AG04449 (cell line): ENCODE measurements at regions not wholly inside any gene's neighbourhood (a gene's known extent, or its start where the extent isn't known, plus 50 kb on each side); places are given as distances from the start of the nearest gene placed in this dataset.

Experiments
- CTCF ChIA-PET: fragments of 350-600 bp; formaldehyde crosslinking; extraction: SDS; loops from one replicate; lab custom pipeline; 2021; ENCODE audit warnings: antibody characterized with exemption; lab: Yijun Ruan, JAX
- POLR2A ChIA-PET: fragments of 400-600, 350-600 bp; formaldehyde crosslinking; extraction: SDS; loops from one replicate; lab custom pipeline; 2020; ENCODE audit warnings: antibody characterized with exemption, inconsistent platforms; lab: Yijun Ruan, JAX
- DNase-seq: peaks from one replicate; pipeline ENCODE4 v3.0.0-alpha.2; 2010; ENCODE audit warnings: low read depth, low spot score
- H3K4me3 ChIP-seq: 2 replicates; pipeline ENCODE4 v1.5.1; 2011; ENCODE audit warnings: low read depth, mild to moderate bottlenecking, control low read depth, low read length
- TF ChIP-seq, protein P1 (sequence below): IDR thresholded peaks from one replicate; pipeline ENCODE4 v1.5.1; 2011; ENCODE audit warnings: mild to moderate bottlenecking, moderate library complexity, low read length, control low read depth, inconsistent platforms; ENCODE audit not compliant: insufficient read depth; ENCODE audit errors: missing control alignments

DNA sequence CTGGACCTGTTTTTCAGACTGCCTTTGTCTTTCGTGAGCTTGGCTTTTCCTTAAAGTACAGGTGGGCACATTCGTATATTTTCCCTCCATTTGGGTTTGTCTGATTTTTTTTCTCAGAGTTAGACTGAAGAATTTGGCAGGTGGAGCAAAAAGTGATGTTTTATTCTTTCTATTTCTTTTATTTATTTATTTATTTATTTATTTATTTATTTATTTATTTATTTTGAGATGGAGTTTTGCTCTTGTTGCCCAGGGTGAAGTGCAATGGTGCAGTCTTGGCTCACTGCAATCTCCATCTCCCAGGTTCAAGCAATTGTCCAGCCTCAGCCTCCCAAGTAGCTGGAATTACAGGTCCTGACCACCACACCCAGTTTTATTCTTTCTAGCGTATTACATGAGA is 1805.1 kb upstream of the WWC1 start:
- no peak for DNase-seq
- TF ChIP-seq, protein P1, sequence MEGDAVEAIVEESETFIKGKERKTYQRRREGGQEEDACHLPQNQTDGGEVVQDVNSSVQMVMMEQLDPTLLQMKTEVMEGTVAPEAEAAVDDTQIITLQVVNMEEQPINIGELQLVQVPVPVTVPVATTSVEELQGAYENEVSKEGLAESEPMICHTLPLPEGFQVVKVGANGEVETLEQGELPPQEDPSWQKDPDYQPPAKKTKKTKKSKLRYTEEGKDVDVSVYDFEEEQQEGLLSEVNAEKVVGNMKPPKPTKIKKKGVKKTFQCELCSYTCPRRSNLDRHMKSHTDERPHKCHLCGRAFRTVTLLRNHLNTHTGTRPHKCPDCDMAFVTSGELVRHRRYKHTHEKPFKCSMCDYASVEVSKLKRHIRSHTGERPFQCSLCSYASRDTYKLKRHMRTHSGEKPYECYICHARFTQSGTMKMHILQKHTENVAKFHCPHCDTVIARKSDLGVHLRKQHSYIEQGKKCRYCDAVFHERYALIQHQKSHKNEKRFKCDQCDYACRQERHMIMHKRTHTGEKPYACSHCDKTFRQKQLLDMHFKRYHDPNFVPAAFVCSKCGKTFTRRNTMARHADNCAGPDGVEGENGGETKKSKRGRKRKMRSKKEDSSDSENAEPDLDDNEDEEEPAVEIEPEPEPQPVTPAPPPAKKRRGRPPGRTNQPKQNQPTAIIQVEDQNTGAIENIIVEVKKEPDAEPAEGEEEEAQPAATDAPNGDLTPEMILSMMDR = no peak
- ChIA-PET POLR2A (no interaction called here), CTCF (no interaction called here)
- no peak overlapping the region for H3K4me3 ChIP-seq

GRCh38 chr5:166488560-166488959 is 1802.9 kb upstream of the WWC1 start:
- ChIA-PET CTCF (no interaction called here), POLR2A (no interaction called here)
- TF ChIP-seq, protein P1 = no peak
- no peak for DNase-seq
- no peak overlapping the region for H3K4me3 ChIP-seq

- DNase-seq = no peak
- POLR2A ChIA-PET = no interaction called here
- H3K4me3 ChIP-seq = no peak overlapping the region
- TF ChIP-seq, protein P1 = no peak
- CTCF ChIA-PET = no interaction called here
Measured at GRCh38 chr5:166493040-166493439, 1798.4 kb upstream of the WWC1 start.

GRCh38 chr5:166493612-166494011 is 1797.8 kb upstream of the WWC1 start:
- no peak overlapping the region for H3K4me3 ChIP-seq
- no peak for DNase-seq
- TF ChIP-seq, protein P1 = no peak
- ChIA-PET CTCF (no interaction called here), POLR2A (no interaction called here)

DNA sequence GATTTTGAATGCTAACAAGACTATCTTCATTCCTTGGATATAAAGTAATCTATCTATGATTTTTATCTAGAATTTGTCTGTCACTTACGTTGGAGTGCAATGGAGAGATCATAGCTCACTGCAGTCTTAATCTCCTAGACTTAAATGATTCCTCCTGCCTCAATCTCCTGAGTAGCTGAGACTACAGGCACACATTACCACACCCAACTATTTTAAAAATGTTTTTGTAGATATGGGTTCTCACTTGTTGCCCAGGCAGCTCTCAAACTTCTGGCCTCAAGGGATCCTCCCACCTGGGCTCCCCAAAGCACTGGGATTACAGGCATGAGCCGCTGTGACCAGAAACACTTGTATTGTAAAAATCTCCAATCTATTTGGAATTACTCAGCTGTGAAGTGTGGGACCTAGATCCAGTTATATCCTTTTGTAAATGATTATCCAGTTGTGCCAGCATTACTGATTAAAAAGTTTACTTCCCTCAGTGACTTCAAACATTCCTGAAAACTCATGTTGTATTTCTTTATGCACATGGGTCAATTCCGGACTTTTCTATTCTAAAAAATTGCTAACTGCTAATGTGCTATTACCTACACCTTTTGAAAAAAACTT is 1793.8 kb upstream of the WWC1 start:
- TF ChIP-seq, protein P1 = no peak
- CTCF ChIA-PET = no interaction called here
- DNase-seq = no peak
- POLR2A ChIA-PET = no interaction called here
- H3K4me3 ChIP-seq = no peak overlapping the region

DNA sequence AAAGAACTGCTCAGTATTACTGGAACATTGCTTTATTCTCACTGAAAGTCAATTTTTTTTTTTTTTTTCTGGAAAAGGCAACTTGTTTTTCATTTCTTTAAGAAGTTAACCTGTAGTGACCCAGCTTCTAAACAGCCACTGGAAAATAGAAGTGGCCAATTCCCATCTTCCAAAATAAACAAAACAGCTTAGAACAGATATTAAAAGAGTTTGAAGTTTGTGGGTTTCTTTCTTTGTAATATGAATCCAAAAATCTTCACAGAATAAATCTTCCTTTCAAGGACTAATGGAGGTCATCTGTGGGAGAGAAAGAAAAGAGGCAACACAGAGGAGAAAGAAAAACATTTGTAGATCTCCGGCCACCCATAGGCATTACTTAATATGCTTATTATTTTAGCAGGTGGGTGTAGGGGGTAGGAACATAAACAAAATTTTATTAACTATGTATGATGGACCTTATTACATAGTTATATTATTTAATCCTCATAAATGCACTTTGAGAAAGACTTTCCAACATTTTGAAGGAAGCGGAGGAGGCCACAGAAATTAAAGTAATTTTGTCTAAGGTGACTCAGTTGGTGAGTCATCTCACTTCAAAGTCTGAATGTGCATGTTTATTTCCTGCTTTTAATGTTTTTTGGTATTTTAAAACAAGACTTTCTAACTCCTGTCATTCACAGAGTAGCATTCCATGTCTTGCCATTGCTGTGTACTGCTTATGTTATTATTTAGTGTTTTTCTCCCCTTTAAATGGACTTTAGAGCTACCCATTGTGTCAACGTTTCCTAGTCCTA is 1791.8 kb upstream of the WWC1 start:
- ChIA-PET CTCF (no interaction called here), POLR2A (no interaction called here)
- TF ChIP-seq, protein P1 = no peak
- no peak overlapping the region for H3K4me3 ChIP-seq
- no peak for DNase-seq
